AG04449 (cell line): ENCODE measurements at regions not wholly inside any gene's neighbourhood (a gene's known extent, or its start where the extent isn't known, plus 50 kb on each side); places are given as distances from the start of the nearest gene placed in this dataset.

Source experiments
- CTCF ChIA-PET: fragments of 350-600 bp; formaldehyde crosslinking; extraction: SDS; loops from one replicate; lab custom pipeline; 2021; ENCODE audit warnings: antibody characterized with exemption; lab: Yijun Ruan, JAX
- POLR2A ChIA-PET: fragments of 400-600, 350-600 bp; formaldehyde crosslinking; extraction: SDS; loops from one replicate; lab custom pipeline; 2020; ENCODE audit warnings: antibody characterized with exemption, inconsistent platforms; lab: Yijun Ruan, JAX
- DNase-seq: peaks from one replicate; pipeline ENCODE4 v3.0.0-alpha.2; 2010; ENCODE audit warnings: low read depth, low spot score
- H3K4me3 ChIP-seq: 2 replicates; pipeline ENCODE4 v1.5.1; 2011; ENCODE audit warnings: low read depth, mild to moderate bottlenecking, control low read depth, low read length
- CTCF ChIP-seq: IDR thresholded peaks from one replicate; pipeline ENCODE4 v1.5.1; 2011; ENCODE audit warnings: mild to moderate bottlenecking, moderate library complexity, low read length, control low read depth, inconsistent platforms; ENCODE audit not compliant: insufficient read depth; ENCODE audit errors: missing control alignments

- ChIA-PET CTCF (no interaction called here), POLR2A (no interaction called here)
- DNase-seq: no peak
- no peak for TF ChIP-seq CTCF
- H3K4me3 ChIP-seq: no peak overlapping the region
These were observed 358.6 kb downstream of the MSX2 start for GRCh38 chr5:175082866-175083590.

- DNase-seq: no peak
- ChIA-PET CTCF (no interaction called here), POLR2A (no interaction called here)
- no peak for TF ChIP-seq CTCF
- H3K4me3 ChIP-seq: no peak overlapping the region
These were observed 358.0 kb downstream of the MSX2 start for GRCh38 chr5:175082346-175082745.

GRCh38 chr5:175079707-175080106, 355.3 kb downstream of the MSX2 start:
- ChIA-PET CTCF (no interaction called here), POLR2A (no interaction called here)
- no peak for TF ChIP-seq CTCF

GRCh38 chr5:175070283-175070682, 345.9 kb downstream of the MSX2 start:
- ChIA-PET CTCF (no interaction called here), POLR2A (no interaction called here)
- no peak for TF ChIP-seq CTCF
- DNase-seq: no peak
- no peak overlapping the region for H3K4me3 ChIP-seq

More at GRCh38 chr5:175079707-175080106, 355.3 kb downstream of the MSX2 start:
- no peak for DNase-seq
- H3K4me3 ChIP-seq: no peak overlapping the region

GRCh38 chr5:175060257-175060656, 335.9 kb downstream of the MSX2 start:
- no peak for TF ChIP-seq CTCF
- no peak for DNase-seq
- POLR2A ChIA-PET: interaction anchor here (0.6 kb wide), 1 partner anchor 184 kb away, joined by 3 read pairs; no protein-coding TSS in a partner anchor
- CTCF ChIA-PET: interaction anchor here (0.6 kb wide), 1 partner anchor 43 kb away, joined by 3 read pairs; no protein-coding TSS in a partner anchor
- H3K4me3 ChIP-seq: no peak overlapping the region

GRCh38 chr5:175059687-175060211, 335.4 kb downstream of the MSX2 start:
- no peak for DNase-seq
- H3K4me3 ChIP-seq: no peak overlapping the region
- ChIA-PET CTCF (interaction anchor here (0.6 kb wide), 1 partner anchor 43 kb away, joined by 3 read pairs; no protein-coding TSS in a partner anchor), POLR2A (interaction anchor here (0.6 kb wide), 1 partner anchor 184 kb away, joined by 3 read pairs; no protein-coding TSS in a partner anchor)
- TF ChIP-seq CTCF: no peak
